GM23248 (cell line): ENCODE measurements at regions not wholly inside any gene's neighbourhood (a gene's known extent, or its start where the extent isn't known, plus 50 kb on each side); places are given as distances from the start of the nearest gene placed in this dataset.

Experiments
- EZH2 ChIP-seq: fragments of 200-600 bp; sonication (generic); IDR thresholded peaks from 2 replicates; pipeline ENCODE4 v1.6.1; 2018; ENCODE audit warnings: antibody characterized with exemption, mild to moderate bottlenecking; ENCODE audit not compliant: insufficient read depth, poor library complexity, severe bottlenecking
- EZH2phosphoT487 ChIP-seq: fragments of 200-600 bp; sonication (generic); IDR thresholded peaks from 2 replicates; pipeline ENCODE4 v1.6.1; 2018; ENCODE audit warnings: antibody characterized with exemption, moderate library complexity, mild to moderate bottlenecking, low read depth; ENCODE audit not compliant: insufficient read depth

GRCh38 chr19:29090783-29091526, 122.0 kb downstream of the UQCRFS1 start:
- TF ChIP-seq EZH2 (no peak), EZH2phosphoT487 (no peak)
